HG02759 (cell line): ENCODE measurements at regions not wholly inside any gene's neighbourhood (a gene's known extent, or its start where the extent isn't known, plus 50 kb on each side); places are given as distances from the start of the nearest gene placed in this dataset.
"Not testable (repeated sequence)": the region's sequence is repeated elsewhere in the genome, so short reads cannot be mapped to it uniquely, and the experiment has no call there.

Experiments used
- ATAC-seq: cut with Tn5 transposase; IDR thresholded peaks from one replicate; pipeline ENCODE4 v1.9.1; 2021; ENCODE audit warnings: mild to moderate bottlenecking, moderate library complexity; ENCODE audit not compliant: unreplicated experiment

DNA sequence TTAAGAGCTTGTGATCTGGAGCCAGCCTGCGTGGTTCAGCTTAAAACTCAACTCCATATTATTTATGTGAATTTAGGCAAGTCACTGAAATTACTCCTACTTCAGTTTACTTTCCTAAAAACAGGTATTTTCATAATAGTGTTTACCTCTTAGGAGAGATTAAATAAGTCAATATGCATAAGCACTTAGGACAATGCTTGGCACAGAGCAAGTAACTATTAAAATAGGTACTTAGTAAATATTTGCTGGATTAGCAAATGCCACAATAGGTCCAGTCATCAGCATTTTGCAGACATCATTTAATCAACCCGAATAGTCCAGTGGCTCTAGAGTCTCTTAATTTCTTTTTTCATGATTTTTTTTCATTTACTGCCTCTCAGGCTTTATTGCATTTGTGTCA is 78.6 kb upstream of the PTPRK start:
- ATAC-seq: no peak

DNA sequence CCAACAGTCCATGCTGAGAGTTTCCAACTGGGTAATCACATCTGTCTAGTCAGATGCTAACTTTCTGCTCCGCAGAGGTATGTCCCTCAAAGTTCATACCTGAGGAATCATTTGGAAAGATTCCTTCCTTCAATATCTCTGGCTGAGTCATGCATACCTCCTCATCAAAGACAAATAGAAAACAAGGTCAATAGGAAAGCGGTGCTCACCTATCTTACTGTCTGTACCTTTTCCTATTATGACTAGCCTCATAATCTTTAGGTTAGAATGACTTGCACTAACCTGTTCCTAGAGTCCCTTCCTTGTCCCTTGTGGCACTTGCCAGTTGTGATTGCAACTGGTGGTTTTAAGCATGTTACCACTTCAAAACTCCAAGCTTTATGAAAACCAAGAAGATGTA is 78.2 kb upstream of the PTPRK start:
- ATAC-seq: no peak

DNA sequence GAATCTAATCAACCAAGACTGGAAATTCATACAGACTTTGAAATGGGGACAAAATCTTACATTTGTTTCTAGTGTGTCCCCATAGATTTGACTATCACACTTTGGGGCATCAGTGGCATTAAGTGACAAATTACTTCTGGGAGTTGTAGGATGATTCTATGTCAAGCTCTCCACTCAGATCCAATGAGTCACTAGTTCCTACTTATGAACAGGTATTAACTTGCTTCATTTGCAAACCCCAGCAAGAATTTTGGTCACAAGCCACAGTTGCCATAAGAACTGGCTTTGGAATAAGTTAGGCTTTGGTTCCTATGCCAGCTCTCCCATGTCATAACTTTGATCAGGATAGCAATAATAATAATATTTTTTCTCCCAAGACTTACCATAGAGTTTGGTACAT is 77.6 kb upstream of the PTPRK start:
- ATAC-seq: no peak

DNA sequence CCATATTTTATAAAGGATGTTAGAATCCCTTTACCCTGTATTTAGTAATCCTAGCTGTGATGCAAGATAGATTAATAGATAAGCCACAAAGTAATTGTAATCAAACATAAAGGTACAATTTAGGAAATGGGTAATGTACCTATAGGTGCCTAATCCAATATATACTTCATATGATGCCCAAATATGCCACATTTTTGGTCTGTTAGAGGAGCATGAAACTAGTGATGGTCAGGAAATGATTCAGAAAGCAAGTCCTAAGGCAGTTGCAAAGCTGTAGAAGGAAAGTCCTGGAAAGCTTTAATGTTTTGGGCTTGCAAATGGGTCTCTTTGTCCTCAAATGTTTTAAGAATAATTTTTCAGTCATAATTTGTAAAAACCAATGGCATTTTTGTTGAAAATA is 76.6 kb upstream of the PTPRK start:
- ATAC-seq: no peak

- no peak for ATAC-seq
These were observed 75.1 kb upstream of the PTPRK start for GRCh38 chr6:128595544-128595943.

DNA sequence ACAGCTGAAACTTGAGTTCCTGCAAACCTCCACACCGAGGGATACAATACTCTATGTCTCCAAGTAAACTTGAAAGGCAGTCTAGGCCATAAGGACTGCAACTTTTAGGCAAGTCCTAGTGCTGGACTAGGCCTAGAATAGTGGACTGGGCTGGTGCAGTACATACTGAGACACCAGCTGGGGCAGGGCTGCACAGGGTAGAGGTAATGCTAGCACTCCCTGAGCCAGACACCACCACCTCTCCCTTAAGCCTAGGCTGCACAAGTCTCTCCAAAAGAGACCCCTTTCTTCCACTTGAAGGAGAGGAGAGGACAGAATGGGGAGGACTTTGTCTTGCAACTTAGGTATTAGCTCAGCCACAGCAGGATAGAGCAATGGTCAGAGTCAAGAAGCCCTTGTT is 65.7 kb upstream of the PTPRK start:
- ATAC-seq: no peak

- ATAC-seq: no peak
These were observed 60.1 kb upstream of the PTPRK start for GRCh38 chr6:128580224-128581110.

DNA sequence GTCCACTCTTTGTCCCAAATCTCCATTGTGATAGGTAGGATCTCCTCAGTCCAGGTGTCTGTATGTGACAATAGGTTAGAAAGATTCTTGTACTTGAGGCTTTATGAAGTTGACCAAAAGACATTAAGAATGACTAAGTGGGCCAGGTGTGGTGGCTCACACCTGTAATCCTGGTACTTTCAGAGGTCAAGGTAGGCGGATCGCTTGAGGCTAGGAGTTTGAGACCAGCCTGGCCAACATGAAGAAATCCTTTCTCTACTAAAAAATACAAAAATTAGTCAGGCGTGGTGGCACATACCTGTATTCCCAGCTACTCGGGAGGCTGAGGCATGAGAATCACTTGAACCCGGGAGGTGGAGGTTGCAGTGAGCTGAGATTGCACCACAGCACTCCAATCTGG is 54.9 kb upstream of the PTPRK start:
- ATAC-seq: not testable (repeated sequence)

DNA sequence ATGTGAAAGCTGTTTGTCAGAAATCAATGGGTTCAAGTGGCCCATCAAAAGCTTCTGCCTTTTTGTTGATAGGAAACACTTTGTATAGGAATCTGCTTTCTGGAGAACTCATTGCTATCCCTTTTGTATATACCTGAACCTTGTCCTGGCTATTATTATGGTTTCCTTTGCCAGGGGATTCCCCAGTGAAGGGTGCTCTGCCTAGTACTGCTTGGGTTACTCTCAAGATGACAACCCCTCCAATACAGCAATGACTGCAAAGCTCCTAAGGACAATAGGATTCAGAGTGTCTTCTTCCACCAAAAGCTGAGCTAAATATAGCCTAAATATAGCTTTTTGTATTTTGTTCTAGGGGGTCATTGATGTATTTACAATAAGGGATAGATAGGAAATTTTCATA is 54.0 kb upstream of the PTPRK start:
- ATAC-seq: no peak

GRCh38 chr6:128573036-128573435 is 52.6 kb upstream of the PTPRK start:
- ATAC-seq: no peak

DNA sequence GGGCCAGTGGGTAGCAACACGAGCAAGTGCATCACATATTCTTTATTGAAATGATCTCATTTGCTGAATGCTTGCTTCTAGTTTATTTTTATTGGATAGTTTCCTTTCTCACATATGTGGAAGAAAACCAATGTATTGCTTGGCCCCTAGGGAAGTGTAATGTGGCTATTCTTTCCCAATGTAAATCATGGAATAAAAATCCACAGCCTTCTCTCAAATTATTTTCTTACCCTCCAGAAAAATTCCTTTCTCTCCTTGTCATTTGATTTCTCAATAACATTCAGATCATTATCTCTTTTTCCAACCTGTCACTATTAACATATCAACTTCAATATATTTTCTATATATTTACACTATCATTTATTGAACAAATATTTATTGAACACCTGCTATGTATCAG is 51.9 kb upstream of the PTPRK start:
- ATAC-seq: no peak

DNA sequence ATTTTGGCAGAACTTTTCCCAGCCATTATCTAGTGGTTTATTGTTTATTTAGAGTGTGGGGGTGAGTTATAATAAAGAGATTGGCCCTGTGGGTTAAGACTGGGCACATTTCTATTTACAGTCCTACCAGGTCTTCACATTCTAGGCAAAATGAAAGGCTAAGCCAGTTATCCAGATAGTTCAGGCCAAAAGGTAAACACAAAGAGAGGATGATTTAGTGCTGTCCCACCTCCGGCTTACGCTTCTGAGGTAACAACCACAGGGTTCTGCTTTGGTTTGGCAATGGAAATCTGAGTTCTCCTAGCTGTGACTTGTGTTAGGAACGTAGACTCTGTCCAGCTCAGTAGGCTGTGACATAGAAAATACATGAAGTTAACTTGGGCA is 50.3 kb upstream of the PTPRK start:
- no peak for ATAC-seq

GRCh38 chr6:128569732-128570679 is 49.6 kb upstream of the PTPRK start:
- ATAC-seq: no peak
